Parathyroid adenoma (tissue), 2 donors: ENCODE measurements at regions not wholly inside any gene's neighbourhood (a gene's known extent, or its start where the extent isn't known, plus 50 kb on each side); places are given as distances from the start of the nearest gene placed in this dataset.

ENCODE experiments used
- H2AFZ ChIP-seq: fragments of 300-600 bp; sonication (generic); one replicate; pipeline ENCODE4 v1.7.0; 2017; ENCODE audit warnings: antibody characterized with exemption, mild to moderate bottlenecking
- H3K27ac ChIP-seq: fragments of 300-600 bp; sonication (generic); one replicate; pipeline ENCODE4 v1.7.0; 2017
- H3K27me3 ChIP-seq: fragments of 300-600 bp; sonication (generic); one replicate; pipeline ENCODE4 v1.7.0; 2017; ENCODE audit warnings: low read length; ENCODE audit not compliant: control insufficient read depth, insufficient read depth
- H3K36me3 ChIP-seq: fragments of 300-600 bp; sonication (generic); one replicate; pipeline ENCODE4 v1.7.0; 2017; ENCODE audit warnings: low read length; ENCODE audit not compliant: control insufficient read depth, insufficient read depth
- H3K4me1 ChIP-seq: fragments of 300-600 bp; sonication (generic); one replicate; pipeline ENCODE4 v1.7.0; 2017; ENCODE audit warnings: control low read depth
- H3K4me2 ChIP-seq: fragments of 300-600 bp; sonication (generic); one replicate; pipeline ENCODE4 v1.7.0; 2017; ENCODE audit warnings: low read length
- H3K4me3 ChIP-seq: fragments of 300-600 bp; sonication (generic); one replicate; pipeline ENCODE4 v1.7.0; 2017; ENCODE audit warnings: low read depth, low read length
- H3K79me2 ChIP-seq: fragments of 300-600 bp; sonication (generic); one replicate; pipeline ENCODE4 v1.7.0; 2017; ENCODE audit warnings: control low read depth
- H3K9ac ChIP-seq: fragments of 300-600 bp; sonication (generic); one replicate; pipeline ENCODE4 v1.7.0; 2017; ENCODE audit warnings: mild to moderate bottlenecking
- H3K9me3 ChIP-seq: fragments of 300-600 bp; sonication (generic); one replicate; pipeline ENCODE4 v1.7.0; 2017; ENCODE audit warnings: low read length; ENCODE audit not compliant: control insufficient read depth
- TF ChIP-seq, protein P1 (sequence below): fragments of 300-600 bp; sonication (generic); IDR thresholded peaks from one replicate; pipeline ENCODE4 v1.7.0; 2017; ENCODE audit warnings: antibody characterized with exemption, mild to moderate bottlenecking
- donor health status: primary hyperparathyroidism.

DNA sequence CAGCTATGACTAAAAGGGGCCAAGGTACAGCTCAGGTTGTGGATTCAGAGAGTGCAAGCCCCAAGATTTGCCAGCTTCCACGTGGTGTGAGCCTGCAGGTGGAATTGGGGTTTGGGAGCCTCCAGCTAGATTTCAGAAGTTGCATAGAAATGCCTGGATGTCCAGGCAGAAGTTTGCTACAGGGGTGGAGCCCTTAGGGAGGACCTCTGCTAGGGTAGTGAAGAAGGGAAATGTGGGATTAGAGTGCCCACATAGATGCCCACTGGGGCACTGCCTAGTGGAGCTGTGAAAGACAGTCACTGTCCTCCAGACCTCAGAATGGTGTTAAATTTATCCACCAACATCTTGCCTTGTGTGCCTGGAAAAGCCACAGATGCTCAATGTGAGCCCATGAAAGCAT, 255.1 kb downstream of the BMP2 start:
- H3K36me3 ChIP-seq: no peaks in the 10 kb centered on the region
- H3K9ac ChIP-seq: no peak overlapping the region
- no peaks in the 10 kb centered on the region for H3K79me2 ChIP-seq
- TF ChIP-seq, protein P1, sequence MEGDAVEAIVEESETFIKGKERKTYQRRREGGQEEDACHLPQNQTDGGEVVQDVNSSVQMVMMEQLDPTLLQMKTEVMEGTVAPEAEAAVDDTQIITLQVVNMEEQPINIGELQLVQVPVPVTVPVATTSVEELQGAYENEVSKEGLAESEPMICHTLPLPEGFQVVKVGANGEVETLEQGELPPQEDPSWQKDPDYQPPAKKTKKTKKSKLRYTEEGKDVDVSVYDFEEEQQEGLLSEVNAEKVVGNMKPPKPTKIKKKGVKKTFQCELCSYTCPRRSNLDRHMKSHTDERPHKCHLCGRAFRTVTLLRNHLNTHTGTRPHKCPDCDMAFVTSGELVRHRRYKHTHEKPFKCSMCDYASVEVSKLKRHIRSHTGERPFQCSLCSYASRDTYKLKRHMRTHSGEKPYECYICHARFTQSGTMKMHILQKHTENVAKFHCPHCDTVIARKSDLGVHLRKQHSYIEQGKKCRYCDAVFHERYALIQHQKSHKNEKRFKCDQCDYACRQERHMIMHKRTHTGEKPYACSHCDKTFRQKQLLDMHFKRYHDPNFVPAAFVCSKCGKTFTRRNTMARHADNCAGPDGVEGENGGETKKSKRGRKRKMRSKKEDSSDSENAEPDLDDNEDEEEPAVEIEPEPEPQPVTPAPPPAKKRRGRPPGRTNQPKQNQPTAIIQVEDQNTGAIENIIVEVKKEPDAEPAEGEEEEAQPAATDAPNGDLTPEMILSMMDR: no peak
- H3K9me3 ChIP-seq: no peaks in the 10 kb centered on the region
- no peaks in the 10 kb centered on the region for H3K4me1 ChIP-seq
- no peak overlapping the region for H3K4me2 ChIP-seq
- H3K27me3 ChIP-seq: no peaks in the 10 kb centered on the region
- no peak overlapping the region for H3K4me3 ChIP-seq
- no peak overlapping the region for H3K27ac ChIP-seq
- H2AFZ ChIP-seq: no peak overlapping the region

DNA sequence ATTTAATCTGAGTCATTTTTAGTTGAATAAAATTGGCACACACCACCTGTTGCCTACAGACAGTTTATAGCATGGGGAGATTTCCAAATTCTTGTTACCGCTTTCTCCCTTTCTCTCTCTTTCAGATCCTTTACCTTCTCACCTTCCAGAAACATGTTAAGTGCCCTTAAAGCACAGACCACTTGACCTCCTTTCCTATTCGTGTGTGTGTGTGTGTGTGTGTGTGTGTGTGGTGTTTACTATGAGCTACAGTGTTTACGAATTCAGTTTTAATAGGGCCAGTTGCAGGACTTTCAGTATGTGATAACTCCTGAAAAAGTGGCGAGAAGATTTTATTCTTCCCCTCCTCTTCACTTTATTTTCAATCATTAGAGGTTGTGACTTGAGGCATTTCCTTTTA, 258.1 kb downstream of the BMP2 start:
- Histone ChIP-seq H3K79me2 (no peaks in the 10 kb centered on the region), H3K9me3 (no peaks in the 10 kb centered on the region), H3K4me3 (no peak overlapping the region), H3K9ac (no peak overlapping the region), H3K4me2 (no peak overlapping the region), H3K27me3 (no peaks in the 10 kb centered on the region), H3K27ac (no peak overlapping the region), H2AFZ (no peak overlapping the region), H3K4me1 (no peaks in the 10 kb centered on the region), H3K36me3 (no peaks in the 10 kb centered on the region)
- TF ChIP-seq, protein P1: no peak

DNA sequence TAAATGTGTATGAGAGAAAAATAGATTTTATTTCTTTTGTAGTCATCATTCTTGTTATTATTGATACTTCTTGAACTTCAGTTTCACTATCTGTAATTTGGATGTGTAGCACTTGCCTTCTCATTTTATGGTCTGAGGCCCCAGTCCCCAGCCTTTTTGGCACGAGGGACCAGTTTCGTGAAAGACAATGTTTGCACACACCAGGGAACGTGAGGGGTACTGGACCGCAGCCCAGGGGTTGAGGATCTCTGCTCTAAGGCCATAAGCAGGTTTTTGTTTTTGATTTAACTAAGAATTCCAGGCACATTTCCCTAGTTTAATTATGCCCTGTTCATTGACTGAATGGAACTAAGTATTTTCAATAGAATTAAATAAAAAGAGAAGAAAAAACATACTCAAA, 261.5 kb downstream of the BMP2 start:
- no peaks in the 10 kb centered on the region for H3K9me3 ChIP-seq
- H3K9ac ChIP-seq: no peak overlapping the region
- no peaks in the 10 kb centered on the region for H3K27me3 ChIP-seq
- H2AFZ ChIP-seq: no peak overlapping the region
- H3K4me1 ChIP-seq: no peaks in the 10 kb centered on the region
- H3K4me2 ChIP-seq: no peak overlapping the region
- no peaks in the 10 kb centered on the region for H3K36me3 ChIP-seq
- H3K4me3 ChIP-seq: no peak overlapping the region
- no peaks in the 10 kb centered on the region for H3K79me2 ChIP-seq
- H3K27ac ChIP-seq: no peak overlapping the region
- TF ChIP-seq, protein P1: no peak

GRCh38 chr20:7031222-7031621, 263.7 kb downstream of the BMP2 start:
- H3K9me3 ChIP-seq: no peaks in the 10 kb centered on the region
- H3K79me2 ChIP-seq: no peaks in the 10 kb centered on the region
- no peak overlapping the region for H2AFZ ChIP-seq
- TF ChIP-seq, protein P1: no peak
- H3K36me3 ChIP-seq: no peaks in the 10 kb centered on the region
- no peak overlapping the region for H3K9ac ChIP-seq
- H3K27me3 ChIP-seq: no peaks in the 10 kb centered on the region
- H3K27ac ChIP-seq: no peak overlapping the region
- H3K4me1 ChIP-seq: no peaks in the 10 kb centered on the region
- no peak overlapping the region for H3K4me2 ChIP-seq
- H3K4me3 ChIP-seq: no peak overlapping the region

DNA sequence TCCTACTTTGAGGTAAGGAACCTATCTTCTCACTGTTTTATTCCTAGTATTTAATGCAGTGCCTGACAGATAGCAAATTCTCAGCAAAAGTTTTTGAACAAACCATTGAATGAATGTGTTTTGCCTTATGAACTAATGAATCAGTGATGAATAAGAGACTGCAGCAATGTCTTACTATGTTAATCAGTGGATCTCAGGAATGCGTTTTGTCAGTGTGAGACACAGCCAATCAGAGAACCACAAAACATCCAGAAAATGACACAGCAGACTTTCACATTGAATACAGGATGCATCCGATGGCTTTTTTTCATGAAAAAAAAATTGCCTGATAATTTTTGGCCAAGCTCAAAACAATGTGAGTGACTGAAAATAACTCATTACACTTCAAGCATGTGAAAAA, 270.5 kb downstream of the BMP2 start:
- no peaks in the 10 kb centered on the region for H3K9me3 ChIP-seq
- H3K27ac ChIP-seq: no peak overlapping the region
- no peak overlapping the region for H3K9ac ChIP-seq
- H3K36me3 ChIP-seq: no peaks in the 10 kb centered on the region
- no peaks in the 10 kb centered on the region for H3K27me3 ChIP-seq
- H3K4me1 ChIP-seq: no peaks in the 10 kb centered on the region
- TF ChIP-seq, protein P1: no peak
- no peaks in the 10 kb centered on the region for H3K79me2 ChIP-seq
- H2AFZ ChIP-seq: no peak overlapping the region
- no peak overlapping the region for H3K4me3 ChIP-seq
- H3K4me2 ChIP-seq: no peak overlapping the region
